HG02759 (cell line): ENCODE measurements at regions not wholly inside any gene's neighbourhood (a gene's known extent, or its start where the extent isn't known, plus 50 kb on each side); places are given as distances from the start of the nearest gene placed in this dataset.

Experiments used
- ATAC-seq: cut with Tn5 transposase; IDR thresholded peaks from one replicate; pipeline ENCODE4 v1.9.1; 2021; ENCODE audit warnings: mild to moderate bottlenecking, moderate library complexity; ENCODE audit not compliant: unreplicated experiment

DNA sequence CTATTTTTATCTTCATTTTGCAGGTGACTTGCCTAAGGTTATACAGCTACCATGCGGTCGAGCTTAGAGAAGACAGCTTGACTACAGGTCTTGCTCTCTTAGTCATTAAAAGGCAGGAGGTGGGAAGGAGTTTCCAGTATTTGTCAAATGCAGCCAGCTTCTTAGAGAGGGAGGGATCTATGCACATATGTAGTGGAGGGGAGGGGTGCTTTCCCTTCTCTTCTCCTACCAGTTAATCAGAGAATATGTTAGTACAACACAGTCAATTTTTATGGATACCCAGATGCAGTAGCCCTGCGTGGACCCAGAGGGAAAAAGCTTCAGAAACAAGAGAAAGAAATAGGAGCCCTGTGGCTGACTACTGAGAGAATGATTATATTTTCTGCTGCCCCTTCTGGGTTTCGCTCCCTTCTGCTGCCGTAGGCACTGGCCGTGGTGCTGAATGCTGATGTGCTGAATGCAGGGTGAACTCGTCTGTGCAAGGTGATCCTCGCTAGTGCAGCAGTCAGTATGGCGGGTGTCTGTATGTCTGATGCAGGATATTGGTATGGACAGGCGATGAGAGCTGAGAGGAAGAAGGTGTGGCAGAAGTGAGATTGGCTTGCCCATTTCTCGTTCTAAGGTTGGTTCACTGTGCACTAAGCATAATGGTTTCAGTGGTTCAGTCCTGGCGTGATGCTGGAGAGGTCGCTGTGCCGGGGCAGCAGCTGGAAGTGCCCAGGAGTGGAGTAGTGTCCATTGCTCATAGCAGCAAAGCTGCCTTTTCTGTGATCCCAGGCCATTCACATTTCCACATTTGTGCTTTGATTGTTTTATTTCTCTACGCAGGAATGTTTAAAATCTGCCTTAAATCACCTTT lies 189.2 kb upstream of the PODXL start:
- no peak for ATAC-seq

DNA sequence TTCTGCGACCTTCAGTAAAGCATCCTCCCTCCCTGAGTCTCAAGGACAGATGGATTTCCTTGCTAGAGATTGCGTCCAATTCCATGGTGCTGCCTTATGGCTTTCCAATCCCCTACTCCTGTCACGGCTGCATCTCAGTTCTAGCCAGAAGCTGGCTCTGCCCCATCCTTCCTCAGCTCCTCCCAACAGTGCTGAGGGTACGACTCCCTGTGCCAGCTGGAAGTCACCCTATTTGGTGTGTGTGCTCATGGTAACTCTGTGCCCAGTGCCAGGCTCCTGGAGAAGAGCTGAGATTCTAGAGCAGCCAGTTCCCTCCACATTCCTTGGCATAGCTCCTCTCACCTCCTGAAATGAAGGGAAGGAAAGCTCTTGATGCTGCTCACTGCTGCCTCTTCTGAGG lies 185.0 kb upstream of the PODXL start:
- no peak for ATAC-seq

DNA sequence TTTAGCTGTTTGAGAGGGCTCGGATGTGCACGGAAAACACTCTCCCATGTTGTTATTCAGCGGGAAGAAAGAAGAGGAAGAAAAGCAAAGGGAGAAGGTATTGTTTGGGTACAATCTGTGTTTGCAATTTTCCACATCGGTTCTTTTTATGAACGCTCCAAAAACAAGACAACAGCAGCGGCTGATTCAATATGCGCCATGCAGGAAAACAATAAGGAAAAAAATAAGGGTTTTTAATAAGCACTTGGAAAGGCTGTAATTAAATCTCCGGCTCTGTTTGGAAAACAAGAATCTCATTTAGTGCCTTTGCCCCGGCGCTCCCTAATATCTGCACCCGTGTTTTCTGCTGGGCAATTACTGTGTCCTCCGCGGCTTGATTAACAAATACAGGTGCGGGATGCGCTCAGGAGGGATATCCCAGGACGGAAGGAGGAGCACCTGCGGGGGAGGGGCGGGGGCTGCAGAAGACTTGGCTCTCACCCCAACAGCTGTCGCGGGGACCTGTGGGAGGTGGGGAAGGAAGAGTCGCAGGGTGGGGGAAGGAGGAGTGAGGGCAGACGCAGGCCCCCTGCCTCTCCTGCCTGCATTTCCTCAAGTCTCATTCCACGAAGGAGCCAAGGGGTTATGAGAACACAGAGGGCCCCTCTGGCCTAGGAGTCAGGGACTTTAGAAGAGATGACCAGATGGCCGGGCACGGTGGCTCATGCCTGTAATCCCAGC lies 181.5 kb upstream of the PODXL start:
- no peak for ATAC-seq

DNA sequence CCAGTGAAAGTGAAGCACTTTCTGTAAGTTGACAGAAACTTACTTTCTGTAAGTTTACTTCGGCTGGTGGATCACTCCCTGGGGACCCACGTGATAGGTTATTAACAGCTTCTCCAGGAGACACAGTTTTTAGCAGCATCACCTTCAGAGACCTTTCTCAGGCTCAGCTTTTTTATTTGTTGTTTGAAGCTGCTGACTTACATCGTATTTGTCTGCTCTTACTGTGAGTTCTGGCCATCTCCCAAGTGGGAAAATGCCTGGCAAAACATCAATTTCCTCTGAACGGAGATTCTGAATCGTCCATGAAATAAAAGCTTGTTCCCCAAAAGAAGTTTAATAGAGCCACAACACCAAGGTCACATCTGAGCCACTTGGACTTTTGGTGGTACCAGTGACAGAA lies 178.7 kb upstream of the PODXL start:
- no peak for ATAC-seq

DNA sequence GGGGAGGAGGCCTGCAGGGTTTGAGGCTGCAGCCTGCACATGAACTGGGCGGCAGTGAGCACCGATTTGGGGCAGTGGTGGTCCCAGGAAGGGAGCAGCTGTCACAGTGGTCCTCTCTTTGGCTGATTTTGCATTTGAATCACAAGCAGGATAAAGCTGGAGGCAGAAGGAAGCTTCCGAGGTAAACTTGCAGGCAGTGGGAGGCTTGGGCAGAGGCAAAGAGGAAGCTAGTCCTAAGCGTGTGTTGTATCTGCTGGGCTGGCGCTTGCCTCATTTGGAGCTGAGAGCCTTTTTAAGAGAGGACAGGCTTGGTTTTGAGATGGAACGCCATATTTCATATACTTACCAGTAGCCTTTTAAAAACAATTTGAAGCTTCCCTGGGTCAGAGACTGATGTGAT lies 177.2 kb upstream of the PODXL start:
- no peak for ATAC-seq

DNA sequence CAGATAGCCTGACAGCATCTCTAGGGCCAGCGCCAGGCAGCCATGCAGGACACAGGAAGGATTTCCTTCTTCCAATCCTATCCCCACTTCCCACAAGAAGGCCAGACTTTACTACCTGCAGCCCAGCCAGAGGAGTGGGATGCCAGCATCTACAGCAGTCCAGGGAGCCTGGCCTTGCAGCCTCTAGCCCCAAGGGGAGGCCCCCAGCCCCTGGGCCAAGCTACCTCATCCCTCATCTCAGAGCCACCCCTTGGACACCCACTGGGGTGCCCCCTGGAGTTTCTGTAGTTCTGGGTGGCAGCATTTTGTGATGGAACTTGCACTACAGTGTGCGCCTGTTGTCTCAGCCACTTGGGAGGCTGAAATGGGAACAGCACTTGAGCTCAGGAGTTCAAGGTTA lies 170.8 kb upstream of the PODXL start:
- ATAC-seq: no peak

GRCh38 chr7:131726686-131727085 lies 170.3 kb upstream of the PODXL start:
- no peak for ATAC-seq

DNA sequence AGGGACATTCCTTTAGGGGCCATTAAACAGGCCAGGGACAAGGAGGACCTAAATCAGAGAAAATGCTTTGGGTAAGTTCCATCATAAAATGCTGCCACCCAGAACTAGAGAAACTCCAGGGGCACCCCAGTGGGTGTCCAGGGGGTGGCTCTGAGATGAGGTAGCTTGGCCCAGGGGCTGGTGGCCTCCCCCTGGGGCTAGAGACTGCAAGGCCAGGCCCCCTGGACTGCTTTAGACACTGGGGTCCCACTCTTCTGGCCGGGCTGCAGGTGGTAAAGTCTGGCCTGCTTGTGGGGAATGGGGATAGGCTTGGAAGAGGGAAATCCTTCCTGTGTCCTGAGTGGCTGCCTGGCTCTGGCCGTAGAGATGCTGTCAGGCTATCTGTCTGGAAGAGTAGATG lies 169.6 kb upstream of the PODXL start:
- no peak for ATAC-seq

DNA sequence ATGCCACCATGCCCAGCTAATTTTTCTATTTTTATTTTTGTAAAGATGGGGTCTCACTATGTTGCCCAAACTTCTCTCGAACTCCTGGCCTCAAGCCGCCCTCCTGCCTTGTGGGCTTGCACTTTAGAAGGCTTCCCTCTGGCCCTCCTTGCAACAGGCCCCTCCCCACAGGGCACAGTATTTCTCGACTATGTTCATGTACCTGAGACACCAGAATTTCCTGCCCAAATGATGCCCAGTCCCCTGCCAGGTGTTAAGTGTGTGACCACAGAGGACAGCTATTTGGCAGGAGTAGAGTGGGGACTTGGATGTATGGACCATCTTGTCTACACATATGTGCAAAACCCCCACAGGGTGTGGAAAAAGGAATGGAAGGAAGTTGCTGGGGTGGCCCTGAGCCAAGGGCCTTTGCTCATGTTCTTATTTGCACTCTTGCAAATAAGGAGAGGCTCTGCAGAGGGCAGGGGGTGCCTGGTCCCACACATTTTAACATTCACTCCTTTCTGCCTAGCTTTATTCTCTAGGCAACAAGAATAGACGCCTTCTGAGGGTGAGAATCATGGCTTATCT lies 168.4 kb upstream of the PODXL start:
- no peak for ATAC-seq

DNA sequence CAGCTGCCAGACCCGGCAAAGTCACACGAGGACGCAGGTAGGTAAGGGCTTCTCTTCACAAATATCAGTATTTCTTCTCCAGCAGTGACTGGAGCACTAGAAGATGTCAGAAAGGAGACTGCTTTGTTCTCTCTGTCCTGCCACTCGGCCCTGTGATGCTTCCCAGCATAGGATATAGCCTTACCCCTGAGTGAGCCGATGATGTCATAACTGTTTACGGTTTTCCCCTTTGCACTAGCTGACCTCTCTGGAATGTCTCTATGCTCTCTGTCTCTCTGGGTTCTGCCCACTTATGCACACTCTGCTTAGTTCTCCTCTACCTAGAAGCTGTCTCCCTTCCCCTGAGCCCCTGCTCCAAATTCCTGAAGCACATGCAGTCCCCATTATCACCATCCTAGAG lies 167.5 kb upstream of the PODXL start:
- no peak for ATAC-seq

DNA sequence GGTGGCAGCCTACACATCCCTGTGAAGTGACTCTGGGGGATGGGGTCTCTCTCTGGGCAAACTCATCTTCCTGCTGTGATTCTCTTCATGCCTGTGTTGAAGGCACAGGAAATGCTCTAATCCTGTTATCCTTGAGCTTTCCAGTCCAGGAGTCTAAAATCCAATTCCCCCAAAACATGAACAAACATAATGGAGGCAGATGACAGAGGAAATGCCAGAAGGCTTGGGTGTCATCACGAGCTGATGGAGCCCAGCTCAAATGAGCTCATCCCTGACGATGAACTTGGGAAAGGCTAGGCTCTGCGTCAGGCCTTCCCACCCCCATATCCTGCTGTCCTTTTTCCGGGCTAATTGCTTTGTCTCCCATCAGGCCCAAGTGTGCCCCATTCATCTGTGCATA lies 165.9 kb upstream of the PODXL start:
- ATAC-seq: no peak

DNA sequence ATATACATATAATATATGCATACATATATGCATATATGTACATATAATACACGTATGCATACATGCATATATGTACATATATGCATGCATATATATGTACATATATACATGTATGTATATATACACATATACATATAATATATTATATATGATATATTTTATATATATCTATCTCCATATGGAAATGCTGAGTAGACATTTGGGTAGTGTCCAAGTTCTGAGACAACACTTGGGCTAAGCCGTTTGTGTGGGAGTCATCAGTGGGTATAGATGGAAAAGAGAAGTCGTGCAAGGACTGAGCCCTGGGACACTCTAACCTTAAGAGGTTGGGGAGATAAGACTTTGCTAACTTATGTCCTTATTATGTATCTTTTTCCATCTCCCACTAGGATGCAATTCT lies 165.2 kb upstream of the PODXL start:
- no peak for ATAC-seq

- no peak for ATAC-seq
These were observed 164.3 kb upstream of the PODXL start for GRCh38 chr7:131720703-131721102.

DNA sequence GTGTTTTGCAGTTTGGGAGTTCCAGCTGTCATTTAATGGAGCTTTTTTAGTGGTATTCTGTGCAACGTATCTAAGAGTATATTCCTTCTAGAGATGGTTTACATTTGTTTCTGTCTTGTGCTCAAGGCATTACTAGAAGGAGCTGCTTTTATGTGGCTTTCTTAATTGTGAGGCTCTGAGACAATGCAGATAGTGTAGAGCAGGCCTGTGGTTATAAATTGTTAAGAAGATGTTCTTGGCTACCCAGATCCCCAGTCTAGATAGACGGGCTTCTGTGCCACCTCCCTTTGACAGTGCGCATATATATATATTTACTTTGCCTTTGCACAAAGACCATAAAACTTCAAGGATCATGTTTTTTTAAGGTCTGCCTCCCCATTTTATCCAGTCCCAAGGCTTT lies 160.8 kb upstream of the PODXL start:
- no peak for ATAC-seq

DNA sequence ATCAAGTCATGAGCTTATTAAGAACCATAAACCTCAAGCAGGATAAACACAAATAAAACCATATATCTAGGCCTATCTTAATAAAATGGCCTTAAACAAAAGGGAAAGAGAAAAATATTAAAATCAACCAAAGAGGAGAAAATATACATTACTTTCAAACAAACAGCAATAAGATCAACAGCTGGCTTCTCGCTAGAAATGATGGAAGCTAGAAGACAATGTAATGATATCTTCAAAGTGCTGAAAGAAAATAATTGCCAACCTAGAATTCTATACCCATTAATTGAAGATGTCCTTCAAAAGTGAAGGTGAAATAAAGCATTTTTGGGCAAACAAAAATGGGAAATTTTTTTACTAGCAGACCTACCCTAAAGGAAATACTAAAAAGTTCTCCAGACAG lies 142.9 kb upstream of the PODXL start:
- ATAC-seq: no peak

GRCh38 chr7:131692131-131692960 lies 135.9 kb upstream of the PODXL start:
- ATAC-seq: no peak

DNA sequence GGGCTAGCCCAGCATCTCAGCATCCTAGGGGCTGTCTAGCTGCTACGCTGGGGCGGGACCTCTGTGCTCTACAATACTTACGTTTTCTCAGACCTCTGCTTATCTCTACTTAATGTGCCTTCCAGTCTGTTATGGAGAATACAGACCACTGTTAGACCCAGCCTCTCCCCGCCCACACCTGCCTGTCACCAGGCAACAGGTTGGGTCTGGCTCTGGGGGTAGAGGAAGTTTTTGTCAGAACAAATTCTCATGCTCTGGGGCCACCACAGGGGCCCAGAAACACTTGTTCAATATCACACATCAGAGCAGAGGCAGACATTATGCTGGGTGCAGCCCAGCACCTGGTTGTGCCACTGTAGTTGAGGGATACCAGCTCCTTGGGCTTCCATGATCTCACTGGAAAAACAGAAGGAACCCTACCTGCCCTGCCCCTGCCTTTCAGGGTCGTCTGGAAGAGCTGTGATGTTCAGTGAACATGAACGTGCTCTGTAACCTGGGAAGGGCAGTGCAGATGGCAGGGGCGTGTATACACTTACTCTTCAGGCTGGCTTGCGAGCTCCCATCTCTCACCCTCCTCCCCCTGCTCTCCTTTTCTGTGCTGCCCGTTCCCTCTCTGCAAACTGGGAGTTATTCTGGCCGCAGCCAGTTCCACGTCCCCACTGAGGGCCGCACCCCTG lies 135.2 kb upstream of the PODXL start:
- ATAC-seq: no peak

DNA sequence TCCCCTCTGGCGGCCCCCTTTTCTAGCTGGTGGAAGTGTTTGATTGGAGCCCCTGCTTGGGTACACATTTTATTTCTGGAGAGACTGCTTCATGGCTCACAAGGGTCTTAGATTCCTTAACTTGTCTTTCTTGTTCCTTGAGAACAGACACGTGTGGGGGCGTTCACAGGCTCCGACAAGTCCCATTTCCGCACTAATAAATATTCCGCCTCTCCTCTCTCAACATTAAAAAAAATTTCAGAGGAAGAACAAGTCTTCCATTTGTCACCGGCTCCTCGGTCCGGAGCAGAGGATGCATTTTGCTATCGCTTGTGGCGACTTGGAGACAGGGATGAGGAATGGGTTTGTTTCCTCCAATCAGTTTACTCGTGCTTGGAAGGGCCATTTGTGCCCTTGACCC lies 134.0 kb upstream of the PODXL start:
- no peak for ATAC-seq

- no peak for ATAC-seq
These were observed 133.3 kb upstream of the PODXL start for GRCh38 chr7:131689662-131690234.
